Thoracic aorta (tissue), 2 donors: ENCODE measurements at regions not wholly inside any gene's neighbourhood (a gene's known extent, or its start where the extent isn't known, plus 50 kb on each side); places are given as distances from the start of the nearest gene placed in this dataset.

ENCODE experiments used
- ATAC-seq: fragments of 150-250 bp; one replicate; pipeline ENCODE4 v1.8.0; 2017; ENCODE audit warnings: low read depth; ENCODE audit not compliant: insufficient number of reproducible peaks, low FRiP score
- DNase-seq: peaks from one replicate; pipeline ENCODE4 v3.0.0-alpha.2; 2020; ENCODE audit warnings: low spot score
- H3K27ac ChIP-seq, 2 donors: fragments of 200-600 bp; sonication (generic); 1 replicate in 1 of 2; 2 replicates in 1 of 2; pipeline ENCODE4 v1.5.1; 2016; ENCODE audit warnings: mild to moderate bottlenecking in 2 of 2, moderate library complexity in 2 of 2
- H3K27me3 ChIP-seq: fragments of 200-600 bp; sonication (generic); replicated peaks from 2 replicates; pipeline ENCODE4 v1.6.0; 2016; ENCODE audit warnings: mild to moderate bottlenecking; ENCODE audit not compliant: insufficient read depth
- H3K36me3 ChIP-seq: fragments of 200-600 bp; sonication (generic); one replicate; pipeline ENCODE4 v1.5.1; 2016
- H3K4me1 ChIP-seq, 2 donors: fragments of 200-600 bp; sonication (generic); 1 replicate in 1 of 2; 2 replicates in 1 of 2; pipeline versions ENCODE4 v1.5.1 to v1.6.0; 2016; ENCODE audit warnings: low read depth in 2 of 2, mild to moderate bottlenecking in 1 of 2; ENCODE audit not compliant: control insufficient read depth in 1 of 2
- H3K4me3 ChIP-seq: fragments of 200-600 bp; sonication (generic); 2 replicates; pipeline ENCODE4 v1.5.1; 2016; ENCODE audit warnings: mild to moderate bottlenecking
- H3K9me3 ChIP-seq: fragments of 200-600 bp; sonication (generic); 2 replicates; pipeline ENCODE4 v1.5.1; 2016
- CTCF ChIP-seq: fragments of 200-600 bp; sonication (generic); IDR thresholded peaks from one replicate; pipeline ENCODE4 v1.5.1; 2019; ENCODE audit warnings: antibody characterized with exemption

- TF ChIP-seq CTCF = no peak
- DNase-seq (no peak), ATAC-seq (no peak)
- no peaks in the 10 kb centered on the region for H3K27me3 ChIP-seq
- H3K36me3 ChIP-seq = no peaks in the 10 kb centered on the region
- H3K9me3 ChIP-seq = no peaks in the 10 kb centered on the region
- no peak overlapping the region for H3K27ac ChIP-seq
- H3K4me3 ChIP-seq = no peak overlapping the region
- no peaks in the 10 kb centered on the region for H3K4me1 ChIP-seq
These were observed 166.0 kb upstream of the IGSF21 start for GRCh38 chr1:17941431-17942189.

- no peaks in the 10 kb centered on the region for H3K9me3 ChIP-seq
- no peaks in the 10 kb centered on the region for H3K4me1 ChIP-seq
- no peaks in the 10 kb centered on the region for H3K27me3 ChIP-seq
- H3K36me3 ChIP-seq = no peaks in the 10 kb centered on the region
- H3K27ac ChIP-seq = no peak overlapping the region
- TF ChIP-seq CTCF = no peak
- H3K4me3 ChIP-seq = no peak overlapping the region
- ATAC-seq = no peak
- no peak for DNase-seq
These were observed 164.1 kb upstream of the IGSF21 start for GRCh38 chr1:17943506-17943905.

GRCh38 chr1:17944646-17945045, 163.0 kb upstream of the IGSF21 start:
- no peak for DNase-seq
- no peaks in the 10 kb centered on the region for H3K36me3 ChIP-seq
- no peak overlapping the region for H3K27ac ChIP-seq
- H3K27me3 ChIP-seq = no peaks in the 10 kb centered on the region
- H3K9me3 ChIP-seq = no peaks in the 10 kb centered on the region
- ATAC-seq = no peak
- no peaks in the 10 kb centered on the region for H3K4me1 ChIP-seq
- H3K4me3 ChIP-seq = no peak overlapping the region
- TF ChIP-seq CTCF = no peak

- no peak for TF ChIP-seq CTCF
- Histone ChIP-seq H3K27ac (no peak overlapping the region), H3K27me3 (no peaks in the 10 kb centered on the region), H3K36me3 (no peaks in the 10 kb centered on the region), H3K9me3 (no peaks in the 10 kb centered on the region), H3K4me1 (no peaks in the 10 kb centered on the region), H3K4me3 (no peak overlapping the region)
- ATAC-seq = no peak
- no peak for DNase-seq
These were observed 161.2 kb upstream of the IGSF21 start for GRCh38 chr1:17946434-17946833.

GRCh38 chr1:17948594-17948993, 159.0 kb upstream of the IGSF21 start:
- no peaks in the 10 kb centered on the region for H3K27me3 ChIP-seq
- H3K27ac ChIP-seq = no peak overlapping the region
- DNase-seq (no peak), ATAC-seq (no peak)
- H3K9me3 ChIP-seq = no peaks in the 10 kb centered on the region
- no peak overlapping the region for H3K4me3 ChIP-seq
- no peaks in the 10 kb centered on the region for H3K36me3 ChIP-seq
- no peaks in the 10 kb centered on the region for H3K4me1 ChIP-seq
- no peak for TF ChIP-seq CTCF
